ENCODE measurements at regions not wholly inside any gene's neighbourhood (a gene's known extent, or its start where the extent isn't known, plus 50 kb on each side); places are given as distances from the start of the nearest gene placed in this dataset.
A peak's percentile ranks its signal among the peaks of the same experiment; 100 is the strongest.

GRCh38 chr12:132437252-132437932 lies 52.6 kb upstream of the FBRSL1 start:
- H3K4me1 ChIP-seq (ENCODE audit: control insufficient read depth in 2 of 2, insufficient read depth in 1 of 2, low read depth in 1 of 2, low read length in 2 of 2) = peaks cover 4 to 21% of the 10 kb centered on the region in 2 donors
- peak overlapping the region; percentile 94 for H3K18ac ChIP-seq (ENCODE audit: low read length)
- no peak overlapping the region for H3K27ac ChIP-seq (replicated peaks; ENCODE audit: low read length)
- H3K9ac ChIP-seq (ENCODE audit: low read depth, low read length, poor library complexity) = peak overlapping the region; percentile 39
- no peak for DNase-seq (ENCODE audit: low spot score)
- H2BK5ac ChIP-seq (ENCODE audit: low read length) = peak overlapping the region; percentile 6
- no peak overlapping the region for H3K4me3 ChIP-seq (ENCODE audit: low read length in 2 of 2)
- H4K91ac ChIP-seq (ENCODE audit: low read depth, low read length, poor library complexity) = peak overlapping the region; percentile 61
- peaks cover 0 to 81% (median 0%) of the 10 kb centered on the region in 3 experiments for H3K27me3 ChIP-seq (ENCODE audit: control insufficient read depth in 3 of 3, insufficient read depth in 3 of 3, low read depth in 1 of 3, low read length in 3 of 3)
- no peak overlapping the region for H4K8ac ChIP-seq (ENCODE audit: low read depth, low read length)
- peaks cover 5% of the 10 kb centered on the region for H3K79me1 ChIP-seq (ENCODE audit: low read depth, low read length)
- peaks cover 8 to 10% of the 10 kb centered on the region in 2 donors for H3K9me3 ChIP-seq (replicated peaks in 1 of 2; ENCODE audit: control insufficient read depth in 2 of 2, insufficient read depth in 1 of 2, low read depth in 1 of 2, low read length in 2 of 2)
- peak overlapping the region; percentile 57 for H3K14ac ChIP-seq (ENCODE audit: low read length)
- 100% methylated on average over 1 of the region's 15 CpGs; no CpG with 5 or more reads in 1 of the 2 donors for WGBS, 2 donors (ENCODE audit: extremely low coverage in 2 of 2, insufficient read length in 2 of 2, insufficient replicate concordance in 1 of 2)
- peak overlapping the region; percentile 85 for H2AK5ac ChIP-seq (ENCODE audit: low read depth, low read length)
- peak overlapping the region; percentile 96 for H2BK15ac ChIP-seq (ENCODE audit: low read length)
- no peak overlapping the region for H2BK120ac ChIP-seq (ENCODE audit: low read depth, low read length)
- H3K36me3 ChIP-seq (replicated peaks in 1 of 2; ENCODE audit: control insufficient read depth in 2 of 2, insufficient read depth in 2 of 2, low read length in 2 of 2) = no peaks in the 10 kb centered on the region
- H3K4ac ChIP-seq (ENCODE audit: low read length) = peak overlapping the region; percentile 79
- H3K23ac ChIP-seq (ENCODE audit: low read depth, low read length, poor library complexity) = no peak overlapping the region
- H3K4me2 ChIP-seq (ENCODE audit: insufficient read depth, low read length, poor library complexity, severe bottlenecking) = peak overlapping the region; percentile 29
- H2BK12ac ChIP-seq (ENCODE audit: low read length) = peak overlapping the region; percentile 95
- no peak overlapping the region for H2AFZ ChIP-seq (ENCODE audit: low read length)

- H2BK15ac ChIP-seq (ENCODE audit: low read length) = peak overlapping the region; percentile 54
- H3K14ac ChIP-seq (ENCODE audit: low read length) = no peak overlapping the region
- no peak overlapping the region for H3K4ac ChIP-seq (ENCODE audit: low read length)
- peaks cover 8 to 10% of the 10 kb centered on the region in 2 donors for H3K9me3 ChIP-seq (replicated peaks in 1 of 2; ENCODE audit: control insufficient read depth in 2 of 2, insufficient read depth in 1 of 2, low read depth in 1 of 2, low read length in 2 of 2)
- no peak overlapping the region for H2BK120ac ChIP-seq (ENCODE audit: low read depth, low read length)
- H3K79me1 ChIP-seq (ENCODE audit: low read depth, low read length) = peaks cover 5% of the 10 kb centered on the region
- H3K4me2 ChIP-seq (ENCODE audit: insufficient read depth, low read length, poor library complexity, severe bottlenecking) = peak overlapping the region; percentile 29
- no peak overlapping the region for H3K23ac ChIP-seq (ENCODE audit: low read depth, low read length, poor library complexity)
- H3K36me3 ChIP-seq (replicated peaks in 1 of 2; ENCODE audit: control insufficient read depth in 2 of 2, insufficient read depth in 2 of 2, low read length in 2 of 2) = no peaks in the 10 kb centered on the region
- H4K91ac ChIP-seq (ENCODE audit: low read depth, low read length, poor library complexity) = no peak overlapping the region
- H4K8ac ChIP-seq (ENCODE audit: low read depth, low read length) = no peak overlapping the region
- H2AK5ac ChIP-seq (ENCODE audit: low read depth, low read length) = peak overlapping the region; percentile 24
- no peak for DNase-seq (ENCODE audit: low spot score)
- peak overlapping the region; percentile 62 for H3K18ac ChIP-seq (ENCODE audit: low read length)
- no peak overlapping the region for H2AFZ ChIP-seq (ENCODE audit: low read length)
- peaks cover 0 to 81% (median 0%) of the 10 kb centered on the region in 3 experiments for H3K27me3 ChIP-seq (ENCODE audit: control insufficient read depth in 3 of 3, insufficient read depth in 3 of 3, low read depth in 1 of 3, low read length in 3 of 3)
- H3K9ac ChIP-seq (ENCODE audit: low read depth, low read length, poor library complexity) = no peak overlapping the region
- H2BK12ac ChIP-seq (ENCODE audit: low read length) = no peak overlapping the region
- peaks cover 4 to 21% of the 10 kb centered on the region in 2 donors for H3K4me1 ChIP-seq (ENCODE audit: control insufficient read depth in 2 of 2, insufficient read depth in 1 of 2, low read depth in 1 of 2, low read length in 2 of 2)
- H2BK5ac ChIP-seq (ENCODE audit: low read length) = peak overlapping the region; percentile 6
- H3K4me3 ChIP-seq (ENCODE audit: low read length in 2 of 2) = no peak overlapping the region
- no peak overlapping the region for H3K27ac ChIP-seq (replicated peaks; ENCODE audit: low read length)
- no CpG with 5 or more reads among the region's 17 CpGs for WGBS, 2 donors (ENCODE audit: extremely low coverage in 2 of 2, insufficient read length in 2 of 2, insufficient replicate concordance in 1 of 2)
Observed at GRCh38 chr12:132436791-132437251, 53.1 kb upstream of the FBRSL1 start.

- Histone ChIP-seq H2AFZ (ENCODE audit: low read length) (no peak overlapping the region), H3K9me3 (replicated peaks in 1 of 2; ENCODE audit: control insufficient read depth in 2 of 2, insufficient read depth in 1 of 2, low read depth in 1 of 2, low read length in 2 of 2) (peaks cover 8 to 10% of the 10 kb centered on the region in 2 donors), H2BK12ac (ENCODE audit: low read length) (peak overlapping the region; percentile 7), H3K36me3 (replicated peaks in 1 of 2; ENCODE audit: control insufficient read depth in 2 of 2, insufficient read depth in 2 of 2, low read length in 2 of 2) (no peaks in the 10 kb centered on the region), H2BK5ac (ENCODE audit: low read length) (peak overlapping the region; percentile 19), H4K91ac (ENCODE audit: low read depth, low read length, poor library complexity) (no peak overlapping the region), H3K4ac (ENCODE audit: low read length) (peak overlapping the region; percentile 41), H3K9ac (ENCODE audit: low read depth, low read length, poor library complexity) (no peak overlapping the region), H3K18ac (ENCODE audit: low read length) (peak overlapping the region; percentile 31), H3K4me2 (ENCODE audit: insufficient read depth, low read length, poor library complexity, severe bottlenecking) (no peak overlapping the region), H3K79me1 (ENCODE audit: low read depth, low read length) (peaks cover 5% of the 10 kb centered on the region), H4K8ac (ENCODE audit: low read depth, low read length) (peak overlapping the region; percentile 0), H3K27me3 (ENCODE audit: control insufficient read depth in 3 of 3, insufficient read depth in 3 of 3, low read depth in 1 of 3, low read length in 3 of 3) (peaks cover 0 to 82% (median 0%) of the 10 kb centered on the region in 3 experiments), H2AK5ac (ENCODE audit: low read depth, low read length) (peak overlapping the region; percentile 68), H3K4me1 (ENCODE audit: control insufficient read depth in 2 of 2, insufficient read depth in 1 of 2, low read depth in 1 of 2, low read length in 2 of 2) (peaks cover 4 to 29% of the 10 kb centered on the region in 2 donors), H3K23ac (ENCODE audit: low read depth, low read length, poor library complexity) (peak overlapping the region; percentile 89), H3K27ac (replicated peaks; ENCODE audit: low read length) (no peak overlapping the region), H3K14ac (ENCODE audit: low read length) (no peak overlapping the region), H2BK120ac (ENCODE audit: low read depth, low read length) (peak overlapping the region; percentile 16), H2BK15ac (ENCODE audit: low read length) (peak overlapping the region; percentile 95), H3K4me3 (ENCODE audit: low read length in 2 of 2) (no peak overlapping the region)
- WGBS, 2 donors (ENCODE audit: extremely low coverage in 2 of 2, insufficient read length in 2 of 2, insufficient replicate concordance in 1 of 2) = no CpG with 5 or more reads among the region's 39 CpGs
- DNase-seq (ENCODE audit: low spot score) = no peak
Observed at GRCh38 chr12:132435486-132436187, 54.3 kb upstream of the FBRSL1 start.

All from neuronal stem cell (in vitro differentiated cells).